ENCODE measurements at regions not wholly inside any gene's neighbourhood (a gene's known extent, or its start where the extent isn't known, plus 50 kb on each side); places are given as distances from the start of the nearest gene placed in this dataset.

GRCh38 chr10:124273141-124273540 is 145.6 kb downstream of the OAT start:
- DNase-seq = no peak
- H3K9me3 ChIP-seq = peaks cover 13% of the 10 kb centered on the region
- no peak for ATAC-seq
- intact Hi-C loops (cut with DNase I, micrococcal nuclease) = no loop called here
- H3K4me1 ChIP-seq (ENCODE audit: low read depth) = no peaks in the 10 kb centered on the region
- no peaks in the 10 kb centered on the region for H3K36me3 ChIP-seq (ENCODE audit: low read depth)
- no peak for TF ChIP-seq CTCF (IDR thresholded peaks at IDR 0.05)
- no peak overlapping the region for H3K4me3 ChIP-seq

GRCh38 chr10:124271676-124272075 is 147.0 kb downstream of the OAT start:
- intact Hi-C loops (cut with DNase I, micrococcal nuclease) = no loop called here
- Histone ChIP-seq H3K4me1 (ENCODE audit: low read depth) (no peaks in the 10 kb centered on the region), H3K4me3 (no peak overlapping the region), H3K9me3 (peaks cover 13% of the 10 kb centered on the region), H3K36me3 (ENCODE audit: low read depth) (no peaks in the 10 kb centered on the region)
- no peak for ATAC-seq
- no peak for DNase-seq
- TF ChIP-seq CTCF (IDR thresholded peaks at IDR 0.05) = no peak

GRCh38 chr10:124270530-124271327 is 148.0 kb downstream of the OAT start:
- DNase-seq (no peak), ATAC-seq (no peak)
- Histone ChIP-seq H3K4me3 (no peak overlapping the region), H3K9me3 (peaks cover 13% of the 10 kb centered on the region), H3K36me3 (ENCODE audit: low read depth) (no peaks in the 10 kb centered on the region), H3K4me1 (ENCODE audit: low read depth) (no peaks in the 10 kb centered on the region)
- intact Hi-C loops (cut with DNase I, micrococcal nuclease) = no loop called here
- TF ChIP-seq CTCF (IDR thresholded peaks at IDR 0.05) = no peak

GRCh38 chr10:124268976-124269375 is 149.7 kb downstream of the OAT start:
- peaks cover 13% of the 10 kb centered on the region for H3K9me3 ChIP-seq
- H3K36me3 ChIP-seq (ENCODE audit: low read depth) = no peaks in the 10 kb centered on the region
- no peak for ATAC-seq
- DNase-seq = no peak
- intact Hi-C loops (cut with DNase I, micrococcal nuclease) = no loop called here
- H3K4me1 ChIP-seq (ENCODE audit: low read depth) = no peaks in the 10 kb centered on the region
- H3K4me3 ChIP-seq = no peak overlapping the region
- TF ChIP-seq CTCF (IDR thresholded peaks at IDR 0.05) = no peak

GRCh38 chr10:124267911-124268549 is 150.7 kb downstream of the OAT start:
- DNase-seq (no peak), ATAC-seq (no peak)
- Histone ChIP-seq H3K4me3 (no peak overlapping the region), H3K4me1 (ENCODE audit: low read depth) (no peaks in the 10 kb centered on the region), H3K36me3 (ENCODE audit: low read depth) (no peaks in the 10 kb centered on the region), H3K9me3 (peaks cover 6% of the 10 kb centered on the region)
- intact Hi-C loops (cut with DNase I, micrococcal nuclease) = no loop called here
- TF ChIP-seq CTCF (IDR thresholded peaks at IDR 0.05) = no peak
